ENCODE measurements at regions not wholly inside any gene's neighbourhood (a gene's known extent, or its start where the extent isn't known, plus 50 kb on each side); places are given as distances from the start of the nearest gene placed in this dataset.

- H3K4me1 ChIP-seq = peaks cover 0 to 19% (median 2%) of the 10 kb centered on the region in 4 donors
- H3K9me3 ChIP-seq = no peaks in the 10 kb centered on the region
- DNase-seq = no peak
- no peaks in the 10 kb centered on the region for H3K36me3 ChIP-seq
- no peak for TF ChIP-seq POLR2A (IDR thresholded peaks at IDR 0.05)
- TF ChIP-seq CTCF (IDR thresholded peaks at IDR 0.05) = no peak
- H3K4me3 ChIP-seq = no peak overlapping the region
- no peaks in the 10 kb centered on the region for H3K27me3 ChIP-seq
- H3K27ac ChIP-seq = no peak overlapping the region
Observed at GRCh38 chr9:110121170-110121569, 86.8 kb downstream of the C9orf152 start.

- Histone ChIP-seq H3K36me3 (no peaks in the 10 kb centered on the region), H3K9me3 (no peaks in the 10 kb centered on the region), H3K4me1 (peaks cover 0 to 29% (median 2%) of the 10 kb centered on the region in 4 donors), H3K27ac (peak overlapping the region in 3 of 4 donors; percentile 32 to 83 (median 48)), H3K27me3 (no peaks in the 10 kb centered on the region), H3K4me3 (no peak overlapping the region)
- no peak for DNase-seq
- TF ChIP-seq POLR2A (IDR thresholded peaks at IDR 0.05) (no peak), CTCF (IDR thresholded peaks at IDR 0.05) (no peak)
Observed at GRCh38 chr9:110123341-110124095, 84.4 kb downstream of the C9orf152 start.

GRCh38 chr9:110124439-110124838 lies 83.5 kb downstream of the C9orf152 start:
- H3K36me3 ChIP-seq = no peaks in the 10 kb centered on the region
- H3K9me3 ChIP-seq = no peaks in the 10 kb centered on the region
- H3K27ac ChIP-seq = peak overlapping the region; percentile 48 to 83 (median 71)
- H3K4me1 ChIP-seq = peaks cover 0 to 38% (median 2%) of the 10 kb centered on the region in 4 donors
- no peak overlapping the region for H3K4me3 ChIP-seq
- TF ChIP-seq POLR2A (IDR thresholded peaks at IDR 0.05) = no peak
- no peak for TF ChIP-seq CTCF (IDR thresholded peaks at IDR 0.05)
- no peaks in the 10 kb centered on the region for H3K27me3 ChIP-seq
- no peak for DNase-seq

- peak; percentile 32 to 91 (median 87) for DNase-seq
- H3K4me3 ChIP-seq = peak overlapping the region in 2 of 4 donors; percentile 6 to 32
- TF ChIP-seq POLR2A (IDR thresholded peaks at IDR 0.05) (peak in 1 of 2 donors; percentile 50), CTCF (IDR thresholded peaks at IDR 0.05) (no peak)
- H3K9me3 ChIP-seq = no peaks in the 10 kb centered on the region
- peak overlapping the region; percentile 57 to 83 (median 71) for H3K27ac ChIP-seq
- H3K27me3 ChIP-seq = no peaks in the 10 kb centered on the region
- no peaks in the 10 kb centered on the region for H3K36me3 ChIP-seq
- peaks cover 0 to 41% (median 2%) of the 10 kb centered on the region in 4 donors for H3K4me1 ChIP-seq
Observed at GRCh38 chr9:110125207-110125751, 82.7 kb downstream of the C9orf152 start.

- peak overlapping the region; percentile 57 to 83 (median 71) for H3K27ac ChIP-seq
- no peaks in the 10 kb centered on the region for H3K27me3 ChIP-seq
- no peak for DNase-seq
- H3K36me3 ChIP-seq = no peaks in the 10 kb centered on the region
- peaks cover 0 to 41% (median 2%) of the 10 kb centered on the region in 4 donors for H3K4me1 ChIP-seq
- peak overlapping the region in 3 of 4 donors; percentile 13 to 32 (median 24) for H3K4me3 ChIP-seq
- TF ChIP-seq POLR2A (IDR thresholded peaks at IDR 0.05) (no peak), CTCF (IDR thresholded peaks at IDR 0.05) (no peak)
- H3K9me3 ChIP-seq = no peaks in the 10 kb centered on the region
Observed at GRCh38 chr9:110125763-110126351, 82.1 kb downstream of the C9orf152 start.
